LNCAP (cell line): ENCODE measurements at regions not wholly inside any gene's neighbourhood (a gene's known extent, or its start where the extent isn't known, plus 50 kb on each side); places are given as distances from the start of the nearest gene placed in this dataset.

ENCODE experiments used
- CTCF ChIP-seq: fragments of 450-650 bp; IDR thresholded peaks from 2 replicates; pipeline ENCODE4 v1.5.1; 2017; ENCODE audit warnings: mild to moderate bottlenecking

GRCh38 chr4:123469696-123470095 is 73.1 kb downstream of the SPRY1 start:
- no peak for TF ChIP-seq CTCF

- TF ChIP-seq CTCF, result no peak
These were observed 74.0 kb downstream of the SPRY1 start for GRCh38 chr4:123470640-123471039.

GRCh38 chr4:123471655-123472369 is 75.2 kb downstream of the SPRY1 start:
- TF ChIP-seq CTCF, result no peak

- TF ChIP-seq CTCF, result no peak
These were observed 78.2 kb downstream of the SPRY1 start for GRCh38 chr4:123474817-123475216.

- no peak for TF ChIP-seq CTCF
These were observed 79.5 kb downstream of the SPRY1 start for GRCh38 chr4:123476089-123476488.

- TF ChIP-seq CTCF, result no peak
These were observed 81.2 kb downstream of the SPRY1 start for GRCh38 chr4:123477711-123478209.

- TF ChIP-seq CTCF, result no peak
These were observed 82.3 kb downstream of the SPRY1 start for GRCh38 chr4:123478859-123479345.

GRCh38 chr4:123479944-123480343 is 83.3 kb downstream of the SPRY1 start:
- TF ChIP-seq CTCF, result no peak
